ENCODE measurements at regions not wholly inside any gene's neighbourhood (a gene's known extent, or its start where the extent isn't known, plus 50 kb on each side); places are given as distances from the start of the nearest gene placed in this dataset.

DNA sequence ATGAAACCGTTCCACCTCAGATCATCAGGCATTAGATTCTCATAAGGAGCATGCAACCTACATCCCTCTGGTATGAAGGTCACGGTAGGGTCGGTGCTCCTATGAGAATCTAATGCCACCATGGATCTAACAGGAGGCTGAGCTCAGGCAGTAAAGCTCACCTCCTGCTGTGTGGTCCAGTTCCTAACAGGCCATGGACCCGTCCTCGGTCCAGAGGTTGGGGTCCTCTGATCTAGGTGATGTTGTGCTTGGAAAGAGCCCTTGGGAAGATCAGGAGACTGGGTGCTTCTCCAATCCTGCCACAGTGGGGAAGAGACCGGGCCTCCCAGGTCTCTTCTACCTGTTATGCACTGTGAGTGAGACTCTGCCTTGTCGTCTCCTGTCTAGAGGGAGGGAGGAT lies 104.6 kb downstream of the ACKR3 start:
- no peak for DNase-seq

DNA sequence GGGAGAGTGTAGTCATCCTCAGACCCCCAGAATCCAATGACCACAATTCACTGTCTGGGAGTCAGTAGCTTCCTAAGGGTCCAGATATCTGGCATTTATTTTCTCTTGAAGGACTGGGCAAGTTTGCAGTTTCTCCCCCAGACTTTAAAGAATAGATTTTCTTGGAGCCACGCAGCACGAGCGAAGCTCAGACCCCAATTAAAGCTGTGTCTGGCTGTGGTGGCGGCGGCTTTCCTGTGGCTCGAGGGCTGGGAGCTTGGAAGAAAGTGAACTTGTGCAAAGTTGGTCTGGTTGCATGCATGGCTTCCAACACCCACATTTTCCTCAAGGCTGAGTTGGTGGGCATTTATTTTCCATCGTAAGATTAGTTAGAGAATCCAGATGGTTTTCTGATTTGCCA lies 105.0 kb downstream of the ACKR3 start:
- DNase-seq: no peak

GRCh38 chr2:236675051-236675450 lies 105.4 kb downstream of the ACKR3 start:
- DNase-seq: no peak

- no peak for DNase-seq
Measured at GRCh38 chr2:236675526-236675925, 105.9 kb downstream of the ACKR3 start.

- no peak for DNase-seq
Measured at GRCh38 chr2:236676136-236676873, 106.7 kb downstream of the ACKR3 start.

- peak in 1 of 2 experiments; percentile 47 for DNase-seq
Measured at GRCh38 chr2:236677368-236677767, 107.7 kb downstream of the ACKR3 start.

- no peak for DNase-seq
Measured at GRCh38 chr2:236678307-236678975, 108.8 kb downstream of the ACKR3 start.

DNA sequence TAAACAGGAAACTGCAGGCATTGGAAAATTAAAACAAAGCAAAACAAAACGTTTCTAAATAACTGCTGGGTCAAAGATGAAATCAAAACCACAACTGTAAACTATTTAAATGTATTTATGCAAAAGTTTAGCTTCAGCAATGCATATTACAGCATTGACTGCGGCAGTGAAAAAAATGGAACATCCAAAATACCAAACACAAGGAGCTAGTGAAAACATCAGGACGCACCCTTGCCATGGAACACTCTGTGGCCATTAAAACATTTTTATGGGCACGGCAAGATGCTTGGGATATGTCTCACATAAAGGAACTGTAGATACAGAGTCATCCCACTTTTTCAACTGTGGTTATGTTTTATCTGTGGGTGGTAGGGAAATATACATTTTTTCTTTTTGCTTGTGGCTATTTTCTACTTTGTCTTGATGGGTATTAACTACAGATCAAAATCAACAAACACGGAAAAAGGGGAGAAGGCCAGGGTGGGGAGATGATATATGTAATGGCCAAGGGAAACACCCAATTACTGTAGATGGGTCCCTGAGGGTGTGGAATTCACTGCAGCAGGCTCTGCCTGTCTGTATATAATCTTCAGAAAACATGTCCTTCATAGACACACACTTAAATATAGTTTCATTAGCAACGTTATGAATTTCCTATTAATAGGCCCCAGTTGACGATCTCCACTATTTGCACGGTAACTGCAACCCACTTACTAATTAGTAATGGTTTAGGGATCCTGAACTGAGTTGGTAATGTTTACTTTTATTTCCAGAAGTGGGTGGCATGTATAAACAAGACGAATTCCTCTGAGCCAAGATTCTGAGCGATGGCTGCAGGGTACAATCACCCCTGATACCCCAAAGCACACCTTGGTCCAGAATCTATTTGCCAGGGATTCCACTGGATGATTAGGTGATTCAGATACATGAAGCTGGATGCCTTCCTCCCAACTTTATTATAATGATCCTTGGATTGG lies 110.5 kb downstream of the ACKR3 start:
- DNase-seq: no peak

GRCh38 chr2:236682651-236683422 lies 113.2 kb downstream of the ACKR3 start:
- DNase-seq: no peak

DNA sequence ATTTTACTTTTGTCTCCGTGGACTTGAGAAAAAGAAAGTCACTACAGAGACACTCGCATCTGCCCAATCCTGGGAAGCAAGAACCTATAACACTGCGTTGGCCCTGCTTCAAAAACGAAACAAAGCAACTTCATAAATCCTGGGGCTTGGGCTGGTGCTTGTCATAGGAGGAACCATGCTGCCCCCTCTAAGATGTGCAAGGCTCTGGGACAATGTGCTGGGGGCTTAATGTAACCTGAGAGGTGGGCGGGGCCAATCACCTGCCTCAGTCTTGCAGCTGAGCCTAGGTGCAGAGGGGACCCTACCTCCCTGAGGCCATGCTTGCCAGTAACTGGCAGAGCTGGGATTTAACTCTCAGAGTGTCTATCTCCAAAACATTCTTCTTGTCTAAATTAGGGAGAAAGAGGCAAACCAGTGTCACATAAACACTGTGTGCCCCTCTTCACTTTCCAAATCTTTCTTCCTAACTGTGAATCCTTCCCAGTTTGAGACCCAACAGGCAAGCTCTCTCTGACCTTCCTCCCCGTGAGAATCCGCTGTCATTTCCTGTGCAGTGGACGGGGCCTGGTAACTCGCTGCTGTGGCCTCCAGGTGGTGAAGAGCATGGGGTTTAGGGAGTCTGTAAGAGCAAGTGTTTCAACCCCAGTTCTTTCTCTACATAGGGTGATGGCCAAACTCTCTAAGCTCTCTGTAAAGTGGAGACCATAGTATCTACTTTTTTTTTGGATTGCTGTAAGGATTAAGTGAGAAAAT lies 115.1 kb downstream of the ACKR3 start:
- DNase-seq: no peak

DNA sequence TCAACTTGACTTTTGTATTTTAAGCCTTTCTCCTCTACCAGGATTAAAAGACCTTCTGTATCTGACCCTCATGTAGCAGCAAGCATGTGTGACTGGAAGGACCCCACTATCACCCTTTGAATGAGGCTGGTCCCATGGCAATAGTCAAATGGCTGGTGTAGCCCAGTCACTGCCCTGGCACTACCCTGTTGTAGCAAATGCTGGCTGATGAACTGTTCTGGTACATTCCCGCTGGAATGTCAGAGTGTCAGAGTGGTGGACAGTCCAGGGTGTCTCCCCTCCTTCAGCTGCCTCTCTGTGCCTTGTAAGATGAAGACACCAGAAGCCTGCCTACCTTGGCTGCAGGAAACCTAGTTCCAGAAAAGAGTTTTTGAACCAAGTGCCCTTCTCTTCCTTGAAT lies 115.7 kb downstream of the ACKR3 start:
- no peak for DNase-seq

DNA sequence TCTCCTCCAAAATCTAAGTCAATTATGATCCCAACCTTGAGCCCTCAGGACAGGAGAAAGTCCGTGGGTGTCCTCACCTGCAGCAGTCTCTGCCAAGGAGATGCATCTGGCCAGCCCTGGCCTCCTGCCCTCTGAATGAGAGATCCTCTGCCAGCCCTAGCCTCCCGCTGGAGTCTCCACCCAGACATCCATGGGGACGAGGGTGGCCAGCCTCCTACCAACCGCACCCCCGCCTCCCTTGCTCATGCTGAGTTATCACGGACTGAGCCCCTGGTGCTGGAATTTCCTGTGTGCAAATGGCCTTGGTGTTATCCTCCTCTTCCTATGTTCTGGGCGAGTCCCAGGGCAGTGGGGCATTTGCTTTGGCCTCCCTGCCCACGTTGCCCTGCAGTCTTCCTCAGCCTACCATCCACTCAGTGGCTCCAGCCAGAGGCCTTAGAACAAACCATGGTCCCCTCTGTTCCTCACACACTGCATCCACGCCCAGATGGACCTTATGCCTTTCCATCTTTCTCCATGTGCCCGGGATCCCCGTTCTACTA lies 116.4 kb downstream of the ACKR3 start:
- no peak for DNase-seq

- no peak for DNase-seq
Measured at GRCh38 chr2:236686561-236686960, 116.9 kb downstream of the ACKR3 start.

DNA sequence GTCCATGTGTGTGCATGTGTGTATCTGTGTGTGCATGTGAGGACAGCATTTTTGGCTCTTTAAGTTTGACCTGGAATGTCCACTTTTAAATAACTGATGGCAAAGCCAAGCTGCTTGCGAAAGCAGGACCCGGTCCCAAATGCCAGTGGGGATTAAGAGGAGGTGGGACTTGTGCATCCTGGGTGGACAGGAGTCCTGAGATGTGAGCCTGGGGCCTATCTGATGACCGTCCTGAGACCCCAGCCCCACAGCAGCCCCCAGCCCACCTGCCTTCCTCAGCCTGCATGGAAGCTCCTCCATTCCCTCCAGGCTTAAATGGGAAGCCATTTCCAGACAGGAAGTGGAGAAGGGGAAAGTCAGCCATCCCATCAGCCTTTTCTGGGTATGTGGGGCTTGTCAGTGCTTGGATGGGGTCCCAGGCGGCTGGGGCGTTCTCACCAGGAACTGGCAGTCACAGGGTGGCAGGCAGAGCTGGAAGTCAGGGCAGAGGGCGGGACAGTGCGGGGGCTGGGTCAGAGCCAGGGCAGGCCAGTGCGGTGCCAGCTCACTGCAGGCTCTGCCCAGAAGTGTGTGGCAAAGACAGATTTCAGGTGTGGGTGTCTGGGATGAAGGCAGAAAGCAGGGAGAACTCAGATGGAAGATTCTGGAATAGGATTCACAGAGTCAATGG lies 117.8 kb downstream of the ACKR3 start:
- DNase-seq: no peak

GRCh38 chr2:236688157-236688556 lies 118.5 kb downstream of the ACKR3 start:
- DNase-seq: no peak

GRCh38 chr2:236688563-236689392 lies 119.2 kb downstream of the ACKR3 start:
- DNase-seq: no peak

- DNase-seq: no peak
Measured at GRCh38 chr2:236689393-236689700, 119.7 kb downstream of the ACKR3 start.

- DNase-seq: no peak
Measured at GRCh38 chr2:236689981-236690380, 120.4 kb downstream of the ACKR3 start.

GRCh38 chr2:236690726-236691125 lies 121.1 kb downstream of the ACKR3 start:
- DNase-seq: no peak

DNA sequence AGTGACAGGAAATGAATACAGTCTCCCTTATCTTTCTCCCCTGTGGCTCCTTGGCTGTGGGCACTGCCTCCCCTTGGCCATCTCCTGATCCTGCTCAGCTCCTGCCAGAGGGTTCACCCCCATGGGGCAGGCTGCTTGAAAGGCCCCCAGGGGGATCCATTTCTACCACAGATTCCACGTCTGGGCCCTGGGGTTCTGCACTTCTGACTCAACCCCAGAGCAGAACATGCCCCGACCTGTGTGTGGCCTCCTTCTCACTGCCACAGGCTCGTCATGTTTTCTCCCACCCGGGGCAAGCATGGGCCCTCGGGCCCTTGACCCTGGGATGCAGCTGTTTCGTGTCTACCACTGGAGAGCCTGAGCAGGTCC lies 122.2 kb downstream of the ACKR3 start:
- no peak for DNase-seq
